Esophagus muscularis mucosa (tissue), 4 donors: ENCODE measurements at regions not wholly inside any gene's neighbourhood (a gene's known extent, or its start where the extent isn't known, plus 50 kb on each side); places are given as distances from the start of the nearest gene placed in this dataset.

Experiments used
- DNase-seq: peaks from one replicate; pipeline ENCODE4 v3.0.0-alpha.2; 2017; ENCODE audit errors: extremely low spot score
- H3K27ac ChIP-seq, 4 donors: fragments of 200-600 bp; sonication (generic); replicated peaks in 1 of 4; 1 replicate in 3 of 4; 2 replicates in 1 of 4; pipeline ENCODE4 v1.5.1; 2016 to 2019; ENCODE audit warnings: mild to moderate bottlenecking in 1 of 4
- H3K27me3 ChIP-seq, 4 donors: fragments of 200-600 bp; sonication (generic); one replicate each; pipeline versions ENCODE4 v1.5.1 to v1.6.0; 2016 to 2019
- H3K36me3 ChIP-seq, 4 donors: fragments of 200-600 bp; sonication (generic); one replicate each; pipeline ENCODE4 v1.5.1; 2016 to 2019
- H3K4me1 ChIP-seq, 4 donors: fragments of 200-600 bp; sonication (generic); one replicate each; pipeline ENCODE4 v1.5.1; 2016 to 2019
- H3K4me3 ChIP-seq, 4 donors: fragments of 200-600 bp; sonication (generic); 1 replicate in 2 of 4; 2 replicates in 2 of 4; pipeline ENCODE4 v1.5.1; 2016 to 2019; ENCODE audit warnings: mild to moderate bottlenecking in 4 of 4, moderate library complexity in 1 of 4
- H3K9me3 ChIP-seq, 4 donors: fragments of 200-600 bp; sonication (generic); 1 replicate in 3 of 4; 2 replicates in 1 of 4; pipeline ENCODE4 v1.5.1; 2016 to 2019
- EP300 ChIP-seq: sonication (generic); formaldehyde crosslinking; IDR thresholded peaks from one replicate; pipeline ENCODE4 v1.6.1; 2017; ENCODE audit warnings: antibody characterized with exemption
- POLR2A ChIP-seq: fragments of 450-650 bp; IDR thresholded peaks from one replicate; pipeline ENCODE4 v1.6.1; 2017; ENCODE audit warnings: antibody characterized with exemption, moderate library complexity, mild to moderate bottlenecking, low read depth
- POLR2AphosphoS5 ChIP-seq, 2 donors: sonication (generic); formaldehyde crosslinking; IDR thresholded peaks; one replicate each; pipeline ENCODE4 v1.6.1; 2017; ENCODE audit warnings: antibody characterized with exemption in 2 of 2
- WGBS: methylation state at CpG from one replicate; pipeline ENCODE4 v1.1.5; 2018; 5-methylcytosine and 5-hydroxymethylcytosine counted together
- intact Hi-C: fragments of 100-400 bp; cut with DNase I; formaldehyde crosslinking; loops from one replicate; pipeline ENCODE4 v1.15.1; 2023
- TF ChIP-seq, protein P1 (sequence below), 3 experiments: fragments of 200-600 bp in 2 of 3; fragments of 450-650 bp in 1 of 3; sonication (generic) in 2 of 3; IDR thresholded peaks; one replicate each; pipeline ENCODE4 v1.5.1; 2017 to 2019; ENCODE audit warnings: antibody characterized with exemption in 3 of 3, mild to moderate bottlenecking in 2 of 3, moderate library complexity in 1 of 3

DNA sequence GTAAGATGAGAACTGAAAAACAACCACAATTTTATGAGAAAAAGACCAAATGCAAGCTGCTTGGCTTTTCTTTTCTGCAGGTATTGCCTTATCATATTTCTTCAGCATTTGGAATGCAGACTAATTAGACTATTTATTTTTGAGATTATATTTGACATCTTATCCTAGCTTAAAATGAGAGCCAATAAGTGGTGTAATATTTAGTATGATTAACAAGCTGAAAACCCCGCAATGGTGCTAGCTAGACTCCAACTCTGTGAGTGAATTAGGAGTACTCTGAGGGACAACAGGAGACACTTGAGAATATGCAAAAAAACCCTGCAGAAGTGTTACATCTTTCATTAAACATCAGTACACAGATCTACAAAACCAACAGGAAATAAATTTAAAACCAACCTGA lies 180.3 kb upstream of the MEOX2 start:
- intact Hi-C loops, result no loop called here
- H3K9me3 ChIP-seq, result no peaks in the 10 kb centered on the region

GRCh38 chr7:15864626-15864991 lies 178.1 kb upstream of the MEOX2 start:
- Histone ChIP-seq H3K4me1 (peaks cover 4 to 35% (median 29%) of the 10 kb centered on the region in 4 donors), H3K27ac (no peak overlapping the region), H3K36me3 (no peaks in the 10 kb centered on the region), H3K9me3 (no peaks in the 10 kb centered on the region), H3K27me3 (no peaks in the 10 kb centered on the region), H3K4me3 (no peak overlapping the region)
- intact Hi-C loops, result no loop called here
- 100% methylated on average over 2 of the region's 2 CpGs for WGBS
- no peak for DNase-seq
- TF ChIP-seq POLR2A (no peak), EP300 (no peak), POLR2AphosphoS5 (IDR thresholded peaks at IDR 0.05) (no peak)
- TF ChIP-seq, protein P1, sequence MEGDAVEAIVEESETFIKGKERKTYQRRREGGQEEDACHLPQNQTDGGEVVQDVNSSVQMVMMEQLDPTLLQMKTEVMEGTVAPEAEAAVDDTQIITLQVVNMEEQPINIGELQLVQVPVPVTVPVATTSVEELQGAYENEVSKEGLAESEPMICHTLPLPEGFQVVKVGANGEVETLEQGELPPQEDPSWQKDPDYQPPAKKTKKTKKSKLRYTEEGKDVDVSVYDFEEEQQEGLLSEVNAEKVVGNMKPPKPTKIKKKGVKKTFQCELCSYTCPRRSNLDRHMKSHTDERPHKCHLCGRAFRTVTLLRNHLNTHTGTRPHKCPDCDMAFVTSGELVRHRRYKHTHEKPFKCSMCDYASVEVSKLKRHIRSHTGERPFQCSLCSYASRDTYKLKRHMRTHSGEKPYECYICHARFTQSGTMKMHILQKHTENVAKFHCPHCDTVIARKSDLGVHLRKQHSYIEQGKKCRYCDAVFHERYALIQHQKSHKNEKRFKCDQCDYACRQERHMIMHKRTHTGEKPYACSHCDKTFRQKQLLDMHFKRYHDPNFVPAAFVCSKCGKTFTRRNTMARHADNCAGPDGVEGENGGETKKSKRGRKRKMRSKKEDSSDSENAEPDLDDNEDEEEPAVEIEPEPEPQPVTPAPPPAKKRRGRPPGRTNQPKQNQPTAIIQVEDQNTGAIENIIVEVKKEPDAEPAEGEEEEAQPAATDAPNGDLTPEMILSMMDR (IDR thresholded peaks at IDR 0.05), result no peak

More for the DNA sequence above, 180.3 kb upstream of the MEOX2 start:
- H3K4me1 ChIP-seq, result peaks cover 4 to 29% (median 24%) of the 10 kb centered on the region in 4 donors
- H3K27me3 ChIP-seq, result no peaks in the 10 kb centered on the region
- H3K4me3 ChIP-seq, result no peak overlapping the region
- 84% methylated on average over 1 of the region's 1 CpG for WGBS
- TF ChIP-seq, protein P1 (IDR thresholded peaks at IDR 0.05), result no peak
- TF ChIP-seq EP300 (no peak), POLR2AphosphoS5 (IDR thresholded peaks at IDR 0.05) (no peak), POLR2A (no peak)
- no peak for DNase-seq
- H3K36me3 ChIP-seq, result no peaks in the 10 kb centered on the region
- no peak overlapping the region for H3K27ac ChIP-seq

DNA sequence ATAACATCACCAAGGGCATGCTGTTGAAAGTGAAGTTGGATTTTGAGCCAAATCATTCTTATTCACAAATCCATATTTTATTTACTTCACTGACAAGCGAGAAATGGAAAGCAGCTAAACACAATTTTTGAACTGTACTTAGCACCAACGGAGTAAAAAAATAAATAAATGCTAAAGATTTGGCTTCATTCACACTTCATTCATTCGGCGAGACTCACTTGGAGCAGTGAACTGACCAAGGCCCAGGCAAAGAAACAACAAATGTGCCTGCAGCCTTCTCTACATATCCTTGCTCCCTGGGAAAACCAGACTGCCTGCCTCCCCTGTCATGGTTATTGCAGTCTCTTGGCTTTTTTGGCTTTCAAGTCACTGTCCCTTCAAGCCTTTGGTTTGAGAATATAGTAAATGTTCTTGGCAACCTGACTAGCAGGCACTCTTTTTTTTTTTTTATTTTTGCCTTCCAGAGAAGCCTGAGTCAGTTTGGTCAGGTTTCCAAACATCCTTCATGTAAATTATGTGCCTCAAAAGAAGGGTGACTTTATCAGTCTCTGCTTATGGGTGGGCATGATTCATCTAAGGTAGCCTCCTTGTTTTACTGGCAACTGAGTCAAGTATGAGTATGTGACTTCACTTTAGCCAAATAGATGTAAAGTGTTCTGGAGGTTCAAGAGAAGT lies 177.6 kb upstream of the MEOX2 start:
- Histone ChIP-seq H3K27me3 (no peaks in the 10 kb centered on the region), H3K27ac (no peak overlapping the region), H3K9me3 (no peaks in the 10 kb centered on the region), H3K4me1 (peaks cover 4 to 35% (median 29%) of the 10 kb centered on the region in 4 donors), H3K36me3 (no peaks in the 10 kb centered on the region), H3K4me3 (no peak overlapping the region)
- intact Hi-C loops, result no loop called here
- WGBS, result 62% methylated on average over 4 of the region's 4 CpGs
- TF ChIP-seq, protein P1 (IDR thresholded peaks at IDR 0.05), result no peak
- no peak for DNase-seq

GRCh38 chr7:15862781-15863165 lies 176.3 kb upstream of the MEOX2 start:
- H3K27me3 ChIP-seq, result no peaks in the 10 kb centered on the region
- no peak for DNase-seq
- H3K27ac ChIP-seq, result peak overlapping the region; percentile 44 to 61 (median 58)
- no peak overlapping the region for H3K4me3 ChIP-seq
- peaks cover 4 to 35% (median 29%) of the 10 kb centered on the region in 4 donors for H3K4me1 ChIP-seq
- TF ChIP-seq EP300 (no peak), POLR2AphosphoS5 (IDR thresholded peaks at IDR 0.05) (no peak), POLR2A (no peak)
- TF ChIP-seq, protein P1 (IDR thresholded peaks at IDR 0.05), result no peak
- no peaks in the 10 kb centered on the region for H3K9me3 ChIP-seq
- no peaks in the 10 kb centered on the region for H3K36me3 ChIP-seq
- intact Hi-C loops, result no loop called here
